ENCODE measurements at regions not wholly inside any gene's neighbourhood (a gene's known extent, or its start where the extent isn't known, plus 50 kb on each side); places are given as distances from the start of the nearest gene placed in this dataset.

DNA sequence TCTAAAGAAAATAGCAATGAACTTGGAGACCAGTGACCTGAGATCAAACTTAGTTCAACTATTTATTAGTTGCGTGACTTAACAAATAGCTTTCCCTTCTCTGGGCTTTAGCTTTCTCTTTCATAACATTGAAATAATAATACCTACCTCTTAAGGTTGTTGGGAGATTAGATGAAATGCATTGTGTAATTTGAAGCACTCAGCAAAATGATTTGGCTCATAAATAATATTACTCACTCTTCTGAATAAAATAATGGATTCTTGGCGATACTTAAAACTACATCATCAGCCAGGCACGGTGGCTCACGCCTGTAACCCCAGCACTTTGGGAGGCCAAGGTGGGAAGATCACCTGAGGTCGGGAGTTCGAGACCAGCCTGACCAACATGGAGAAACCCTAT is 556.2 kb upstream of the JARID2 start (continued):
- TF ChIP-seq, protein P1, sequence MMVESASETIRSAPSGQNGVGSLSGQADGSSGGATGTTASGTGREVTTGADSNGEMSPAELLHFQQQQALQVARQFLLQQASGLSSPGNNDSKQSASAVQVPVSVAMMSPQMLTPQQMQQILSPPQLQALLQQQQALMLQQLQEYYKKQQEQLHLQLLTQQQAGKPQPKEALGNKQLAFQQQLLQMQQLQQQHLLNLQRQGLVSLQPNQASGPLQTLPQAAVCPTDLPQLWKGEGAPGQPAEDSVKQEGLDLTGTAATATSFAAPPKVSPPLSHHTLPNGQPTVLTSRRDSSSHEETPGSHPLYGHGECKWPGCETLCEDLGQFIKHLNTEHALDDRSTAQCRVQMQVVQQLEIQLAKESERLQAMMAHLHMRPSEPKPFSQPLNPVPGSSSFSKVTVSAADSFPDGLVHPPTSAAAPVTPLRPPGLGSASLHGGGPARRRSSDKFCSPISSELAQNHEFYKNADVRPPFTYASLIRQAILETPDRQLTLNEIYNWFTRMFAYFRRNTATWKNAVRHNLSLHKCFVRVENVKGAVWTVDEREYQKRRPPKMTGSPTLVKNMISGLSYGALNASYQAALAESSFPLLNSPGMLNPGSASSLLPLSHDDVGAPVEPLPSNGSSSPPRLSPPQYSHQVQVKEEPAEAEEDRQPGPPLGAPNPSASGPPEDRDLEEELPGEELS (CRISPR knock-in tag; IDR thresholded peaks at IDR 0.05): no peak
- TF ChIP-seq ZNF671 (CRISPR knock-in tag; IDR thresholded peaks at IDR 0.05): no peak
- TF ChIP-seq, protein P2, sequence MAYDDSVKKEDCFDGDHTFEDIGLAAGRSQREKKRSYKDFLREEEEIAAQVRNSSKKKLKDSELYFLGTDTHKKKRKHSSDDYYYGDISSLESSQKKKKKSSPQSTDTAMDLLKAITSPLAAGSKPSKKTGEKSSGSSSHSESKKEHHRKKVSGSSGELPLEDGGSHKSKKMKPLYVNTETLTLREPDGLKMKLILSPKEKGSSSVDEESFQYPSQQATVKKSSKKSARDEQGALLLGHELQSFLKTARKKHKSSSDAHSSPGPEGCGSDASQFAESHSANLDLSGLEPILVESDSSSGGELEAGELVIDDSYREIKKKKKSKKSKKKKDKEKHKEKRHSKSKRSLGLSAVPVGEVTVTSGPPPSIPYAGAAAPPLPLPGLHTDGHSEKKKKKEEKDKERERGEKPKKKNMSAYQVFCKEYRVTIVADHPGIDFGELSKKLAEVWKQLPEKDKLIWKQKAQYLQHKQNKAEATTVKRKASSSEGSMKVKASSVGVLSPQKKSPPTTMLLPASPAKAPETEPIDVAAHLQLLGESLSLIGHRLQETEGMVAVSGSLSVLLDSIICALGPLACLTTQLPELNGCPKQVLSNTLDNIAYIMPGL (CRISPR knock-in tag; IDR thresholded peaks at IDR 0.05): no peak
- TF ChIP-seq, protein P3, sequence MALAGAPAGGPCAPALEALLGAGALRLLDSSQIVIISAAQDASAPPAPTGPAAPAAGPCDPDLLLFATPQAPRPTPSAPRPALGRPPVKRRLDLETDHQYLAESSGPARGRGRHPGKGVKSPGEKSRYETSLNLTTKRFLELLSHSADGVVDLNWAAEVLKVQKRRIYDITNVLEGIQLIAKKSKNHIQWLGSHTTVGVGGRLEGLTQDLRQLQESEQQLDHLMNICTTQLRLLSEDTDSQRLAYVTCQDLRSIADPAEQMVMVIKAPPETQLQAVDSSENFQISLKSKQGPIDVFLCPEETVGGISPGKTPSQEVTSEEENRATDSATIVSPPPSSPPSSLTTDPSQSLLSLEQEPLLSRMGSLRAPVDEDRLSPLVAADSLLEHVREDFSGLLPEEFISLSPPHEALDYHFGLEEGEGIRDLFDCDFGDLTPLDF (CRISPR knock-in tag; IDR thresholded peaks at IDR 0.05): no peak
- no peak for TF ChIP-seq NR1H2 (CRISPR knock-in tag; IDR thresholded peaks at IDR 0.05)

DNA sequence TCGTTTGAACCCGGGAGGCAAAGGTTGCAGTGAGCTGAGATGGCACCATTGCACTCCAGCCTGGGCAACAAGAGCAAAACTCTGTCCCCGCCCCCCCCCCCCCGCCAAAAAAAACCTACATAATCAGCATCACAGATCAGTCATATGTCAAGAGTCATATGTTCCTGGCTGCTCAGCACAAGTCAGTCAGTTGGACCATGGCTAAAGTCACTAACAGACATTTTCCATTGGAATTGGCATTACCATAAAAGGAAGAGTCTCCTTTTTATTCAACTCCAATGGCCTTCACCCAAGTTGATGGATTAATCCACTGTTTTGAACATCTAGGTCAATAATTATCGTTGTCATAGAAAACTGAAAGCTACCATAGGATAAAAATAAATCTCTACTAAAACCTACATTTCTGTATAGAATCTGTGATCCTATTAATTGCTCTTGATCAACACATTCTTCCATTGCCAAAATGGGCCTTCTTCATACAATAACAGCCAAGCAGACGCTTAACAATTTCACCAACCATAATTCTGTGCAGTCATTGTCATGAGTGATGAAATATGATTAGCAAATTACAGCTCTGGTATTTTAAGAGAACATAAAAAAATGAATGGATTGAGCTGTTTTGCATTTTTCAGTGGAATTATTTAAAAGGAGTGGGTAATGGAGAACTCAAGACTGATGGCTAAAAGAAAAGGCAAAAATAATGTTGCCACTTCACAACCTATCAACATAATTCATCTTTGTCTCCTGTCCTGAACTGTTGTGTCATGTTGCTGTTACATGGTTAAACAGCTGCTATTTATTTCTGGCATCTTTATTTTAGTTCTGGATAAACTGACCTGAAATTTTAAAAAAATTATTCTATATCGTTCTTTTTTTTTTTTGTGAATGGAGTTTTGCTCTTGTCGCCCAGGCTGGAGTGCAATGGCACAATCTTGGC is 555.5 kb upstream of the JARID2 start:
- H3K36me3 Mint-ChIP-seq: no peaks in the 10 kb centered on the region
- POLR2A ChIA-PET: no interaction called here

DNA sequence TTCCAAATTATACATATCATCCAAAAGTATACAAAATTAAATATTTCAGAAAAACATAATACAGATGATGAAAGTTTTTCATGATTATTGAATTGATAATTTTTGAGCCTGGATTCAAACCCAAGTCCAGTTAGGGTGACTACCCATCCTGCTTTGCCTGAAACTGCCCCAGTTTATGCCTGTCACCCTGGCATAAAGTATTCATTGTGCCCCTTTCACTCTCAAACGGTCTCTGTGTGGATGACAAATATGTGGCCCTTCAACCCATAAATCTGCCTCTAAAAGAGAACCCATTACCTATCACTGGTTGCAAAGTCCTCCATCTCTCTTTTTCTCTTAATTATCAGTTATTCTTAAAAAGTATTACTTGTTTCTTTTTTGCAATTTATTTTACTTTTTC is 553.7 kb upstream of the JARID2 start:
- H3K36me3 Mint-ChIP-seq: no peaks in the 10 kb centered on the region
- peaks cover 14% of the 10 kb centered on the region for H3K4me1 Mint-ChIP-seq
- CTCF ChIA-PET: no interaction called here
- no peak for DNase-seq (ENCODE audit: low spot score)
- TF ChIP-seq RORB (CRISPR knock-in tag; IDR thresholded peaks at IDR 0.05): no peak
- TF ChIP-seq ZNF423 (CRISPR knock-in tag; IDR thresholded peaks at IDR 0.05): no peak
- no peak for TF ChIP-seq GTF2I (CRISPR knock-in tag; conservative IDR thresholded peaks at IDR 0.05)
- TF ChIP-seq HMGA2 (CRISPR knock-in tag; IDR thresholded peaks at IDR 0.05): no peak
- no peak for TF ChIP-seq NFATC4 (CRISPR knock-in tag; IDR thresholded peaks at IDR 0.05)
- TF ChIP-seq PRRX2 (CRISPR knock-in tag; IDR thresholded peaks at IDR 0.05): no peak
- no peak for TF ChIP-seq IRF2 (CRISPR knock-in tag; IDR thresholded peaks at IDR 0.05; ENCODE audit: borderline replicate concordance, low read depth)
- TF ChIP-seq, protein P4, sequence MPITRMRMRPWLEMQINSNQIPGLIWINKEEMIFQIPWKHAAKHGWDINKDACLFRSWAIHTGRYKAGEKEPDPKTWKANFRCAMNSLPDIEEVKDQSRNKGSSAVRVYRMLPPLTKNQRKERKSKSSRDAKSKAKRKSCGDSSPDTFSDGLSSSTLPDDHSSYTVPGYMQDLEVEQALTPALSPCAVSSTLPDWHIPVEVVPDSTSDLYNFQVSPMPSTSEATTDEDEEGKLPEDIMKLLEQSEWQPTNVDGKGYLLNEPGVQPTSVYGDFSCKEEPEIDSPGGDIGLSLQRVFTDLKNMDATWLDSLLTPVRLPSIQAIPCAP (CRISPR knock-in tag; IDR thresholded peaks at IDR 0.05): no peak
- TF ChIP-seq, protein P5, sequence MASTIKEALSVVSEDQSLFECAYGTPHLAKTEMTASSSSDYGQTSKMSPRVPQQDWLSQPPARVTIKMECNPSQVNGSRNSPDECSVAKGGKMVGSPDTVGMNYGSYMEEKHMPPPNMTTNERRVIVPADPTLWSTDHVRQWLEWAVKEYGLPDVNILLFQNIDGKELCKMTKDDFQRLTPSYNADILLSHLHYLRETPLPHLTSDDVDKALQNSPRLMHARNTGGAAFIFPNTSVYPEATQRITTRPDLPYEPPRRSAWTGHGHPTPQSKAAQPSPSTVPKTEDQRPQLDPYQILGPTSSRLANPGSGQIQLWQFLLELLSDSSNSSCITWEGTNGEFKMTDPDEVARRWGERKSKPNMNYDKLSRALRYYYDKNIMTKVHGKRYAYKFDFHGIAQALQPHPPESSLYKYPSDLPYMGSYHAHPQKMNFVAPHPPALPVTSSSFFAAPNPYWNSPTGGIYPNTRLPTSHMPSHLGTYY (CRISPR knock-in tag; IDR thresholded peaks at IDR 0.05): no peak
- TF ChIP-seq, protein P6, sequence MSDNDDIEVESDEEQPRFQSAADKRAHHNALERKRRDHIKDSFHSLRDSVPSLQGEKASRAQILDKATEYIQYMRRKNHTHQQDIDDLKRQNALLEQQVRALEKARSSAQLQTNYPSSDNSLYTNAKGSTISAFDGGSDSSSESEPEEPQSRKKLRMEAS (CRISPR knock-in tag; IDR thresholded peaks at IDR 0.05): no peak
- no peaks in the 10 kb centered on the region for H3K9me3 Mint-ChIP-seq
- no peak overlapping the region for H3K27ac Mint-ChIP-seq
- no peak overlapping the region for H3K4me3 Mint-ChIP-seq
- H3K27me3 Mint-ChIP-seq (ENCODE audit: low read depth): peaks cover 3% of the 10 kb centered on the region
- ATAC-seq: no peak
- POLR2A ChIA-PET: no interaction called here

More for the DNA sequence above, 555.5 kb upstream of the JARID2 start:
- TF ChIP-seq, protein P7, sequence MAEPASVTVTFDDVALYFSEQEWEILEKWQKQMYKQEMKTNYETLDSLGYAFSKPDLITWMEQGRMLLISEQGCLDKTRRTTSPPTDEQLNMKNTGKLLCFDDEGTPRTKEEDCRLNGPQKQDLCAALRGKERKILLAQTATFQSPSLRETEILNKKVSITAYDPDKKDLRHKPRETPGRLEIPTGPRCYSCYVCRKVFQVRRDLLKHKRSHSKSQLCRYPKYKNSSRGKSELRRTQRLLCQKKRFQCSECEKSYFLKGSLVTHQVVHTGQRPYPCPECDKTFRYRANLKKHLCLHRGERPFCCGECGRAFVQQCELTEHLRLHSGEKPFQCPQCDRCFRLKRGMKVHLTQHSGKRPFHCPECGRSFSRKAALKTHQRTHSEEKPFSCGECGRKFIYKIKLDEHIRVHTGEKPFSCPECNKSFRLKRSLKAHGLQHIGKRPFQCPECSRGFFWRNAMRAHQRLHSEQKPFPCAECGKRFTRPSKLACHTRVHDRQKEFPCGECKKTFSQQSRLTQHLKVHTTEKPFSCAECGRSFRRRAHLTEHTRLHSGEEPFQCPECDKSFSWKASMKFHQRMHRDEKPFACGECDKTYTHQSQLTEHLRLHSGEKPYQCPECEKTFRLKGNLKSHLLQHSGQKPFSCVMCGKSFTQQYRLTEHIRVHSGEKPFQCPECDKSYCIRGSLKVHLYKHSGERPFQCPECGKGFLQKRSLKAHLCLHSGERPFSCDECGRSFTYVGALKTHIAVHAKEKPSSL (CRISPR knock-in tag; conservative IDR thresholded peaks at IDR 0.05): no peak
- DNase-seq (ENCODE audit: low spot score) (no peak), ATAC-seq (no peak)
- Mint-ChIP-seq H3K9me3 (no peaks in the 10 kb centered on the region), H3K4me1 (peaks cover 20% of the 10 kb centered on the region), H3K27ac (no peak overlapping the region), H3K4me3 (no peak overlapping the region), H3K27me3 (ENCODE audit: low read depth) (peaks cover 15% of the 10 kb centered on the region)
- CTCF ChIA-PET: interaction anchor here (0.6 kb wide), 1 partner anchor 718 kb away, joined by 3 read pairs; no protein-coding TSS in a partner anchor
